ENCODE measurements at regions not wholly inside any gene's neighbourhood (a gene's known extent, or its start where the extent isn't known, plus 50 kb on each side); places are given as distances from the start of the nearest gene placed in this dataset.
A peak's percentile ranks its signal among the peaks of the same experiment; 100 is the strongest.

DNA sequence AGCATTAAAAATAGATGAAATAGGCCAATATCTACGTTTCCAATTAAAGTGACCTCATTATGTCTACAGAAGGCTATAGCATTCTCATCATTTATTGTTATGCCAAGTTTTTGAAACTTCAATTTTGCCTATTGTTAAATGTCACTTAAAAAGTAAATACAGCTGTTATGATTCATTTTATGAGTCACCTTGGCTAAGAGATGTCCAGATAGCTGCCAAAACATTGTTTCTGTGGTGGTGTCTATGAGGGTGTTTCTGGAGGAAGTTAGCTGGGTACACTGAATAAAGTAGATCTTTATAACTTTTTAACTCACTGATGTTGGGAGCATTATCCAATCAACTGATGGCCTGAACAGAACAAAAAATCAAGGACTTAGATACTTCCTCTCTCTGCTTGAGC lies 1209.7 kb upstream of the PCDH9 start:
- CTCF ChIA-PET, result no interaction called here
- DNase-seq (ENCODE audit: low read depth, low spot score) (peak; percentile 36), ATAC-seq (no peak)
- Histone ChIP-seq H3K27ac (ENCODE audit: low read length) (peak overlapping the region; percentile 51; the same call in 1 of the 2 replicates), H3K36me3 (ENCODE audit: control insufficient read depth, insufficient read depth, low read length) (no peaks in the 10 kb centered on the region), H3K4me1 (ENCODE audit: control insufficient read depth, insufficient read depth, low read length) (no peaks in the 10 kb centered on the region), H3K4me3 (ENCODE audit: low read depth in 2 of 2, low read length in 2 of 2) (no peak overlapping the region), H3K27me3 (ENCODE audit: control insufficient read depth, insufficient read depth, low read length) (no peaks in the 10 kb centered on the region), H3K9me3 (ENCODE audit: control insufficient read depth, insufficient read depth, low read depth, low read length) (no peaks in the 10 kb centered on the region)
- TF ChIP-seq CTCF (IDR thresholded peaks at IDR 0.05), result no peak
- no peak for TF ChIP-seq TCF7L2 (IDR thresholded peaks at IDR 0.05; ENCODE audit: low read depth, low read length)
- TF ChIP-seq POLR2AphosphoS5 (IDR thresholded peaks at IDR 0.05; ENCODE audit: low read depth, low read length), result peak; percentile 38; the same call in 1 of the 2 replicates
- no peak for TF ChIP-seq SIN3A (IDR thresholded peaks at IDR 0.05; ENCODE audit: borderline replicate concordance, insufficient read depth, low read depth, low read length)
- TF ChIP-seq, protein P1, sequence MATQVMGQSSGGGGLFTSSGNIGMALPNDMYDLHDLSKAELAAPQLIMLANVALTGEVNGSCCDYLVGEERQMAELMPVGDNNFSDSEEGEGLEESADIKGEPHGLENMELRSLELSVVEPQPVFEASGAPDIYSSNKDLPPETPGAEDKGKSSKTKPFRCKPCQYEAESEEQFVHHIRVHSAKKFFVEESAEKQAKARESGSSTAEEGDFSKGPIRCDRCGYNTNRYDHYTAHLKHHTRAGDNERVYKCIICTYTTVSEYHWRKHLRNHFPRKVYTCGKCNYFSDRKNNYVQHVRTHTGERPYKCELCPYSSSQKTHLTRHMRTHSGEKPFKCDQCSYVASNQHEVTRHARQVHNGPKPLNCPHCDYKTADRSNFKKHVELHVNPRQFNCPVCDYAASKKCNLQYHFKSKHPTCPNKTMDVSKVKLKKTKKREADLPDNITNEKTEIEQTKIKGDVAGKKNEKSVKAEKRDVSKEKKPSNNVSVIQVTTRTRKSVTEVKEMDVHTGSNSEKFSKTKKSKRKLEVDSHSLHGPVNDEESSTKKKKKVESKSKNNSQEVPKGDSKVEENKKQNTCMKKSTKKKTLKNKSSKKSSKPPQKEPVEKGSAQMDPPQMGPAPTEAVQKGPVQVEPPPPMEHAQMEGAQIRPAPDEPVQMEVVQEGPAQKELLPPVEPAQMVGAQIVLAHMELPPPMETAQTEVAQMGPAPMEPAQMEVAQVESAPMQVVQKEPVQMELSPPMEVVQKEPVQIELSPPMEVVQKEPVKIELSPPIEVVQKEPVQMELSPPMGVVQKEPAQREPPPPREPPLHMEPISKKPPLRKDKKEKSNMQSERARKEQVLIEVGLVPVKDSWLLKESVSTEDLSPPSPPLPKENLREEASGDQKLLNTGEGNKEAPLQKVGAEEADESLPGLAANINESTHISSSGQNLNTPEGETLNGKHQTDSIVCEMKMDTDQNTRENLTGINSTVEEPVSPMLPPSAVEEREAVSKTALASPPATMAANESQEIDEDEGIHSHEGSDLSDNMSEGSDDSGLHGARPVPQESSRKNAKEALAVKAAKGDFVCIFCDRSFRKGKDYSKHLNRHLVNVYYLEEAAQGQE (IDR thresholded peaks at IDR 0.05; ENCODE audit: insufficient read depth in 1 of 2, low read depth in 2 of 2, low read length in 1 of 2), result no peak
- in situ Hi-C loops (cut with HindIII; ENCODE audit: low pct_unique_long_range_greater_than_20kb, low sequenced_read_pairs), result no loop called here
- intact Hi-C loops (cut with micrococcal nuclease; ENCODE audit: unreplicated experiment), result no loop called here
- BruUV-seq (replicated peaks), result no TSS peak
- POLR2A ChIA-PET, result no interaction called here

GRCh38 chr13:68428292-68428691 lies 1198.2 kb upstream of the PCDH9 start:
- Histone ChIP-seq H3K9me3 (ENCODE audit: control insufficient read depth, insufficient read depth, low read depth, low read length) (no peaks in the 10 kb centered on the region), H3K36me3 (ENCODE audit: control insufficient read depth, insufficient read depth, low read length) (no peaks in the 10 kb centered on the region), H3K4me3 (ENCODE audit: low read depth in 2 of 2, low read length in 2 of 2) (no peak overlapping the region), H3K4me1 (ENCODE audit: control insufficient read depth, insufficient read depth, low read length) (no peaks in the 10 kb centered on the region), H3K27me3 (ENCODE audit: control insufficient read depth, insufficient read depth, low read length) (no peaks in the 10 kb centered on the region), H3K27ac (ENCODE audit: low read length) (no peak overlapping the region)
- no TSS peak for BruUV-seq (replicated peaks)
- CTCF ChIA-PET, result no interaction called here
- in situ Hi-C loops (cut with HindIII; ENCODE audit: low pct_unique_long_range_greater_than_20kb, low sequenced_read_pairs) (no loop called here), intact Hi-C loops (cut with micrococcal nuclease; ENCODE audit: unreplicated experiment) (no loop called here)
- DNase-seq (ENCODE audit: low read depth, low spot score) (no peak), ATAC-seq (no peak)
- POLR2A ChIA-PET, result no interaction called here
- TF ChIP-seq POLR2AphosphoS5 (IDR thresholded peaks at IDR 0.05; ENCODE audit: low read depth, low read length), result no peak

- ChIA-PET POLR2A (no interaction called here), CTCF (no interaction called here)
- H3K4me1 ChIP-seq (ENCODE audit: control insufficient read depth, insufficient read depth, low read length), result no peaks in the 10 kb centered on the region
- ATAC-seq (no peak), DNase-seq (ENCODE audit: low read depth, low spot score) (no peak)
- BruUV-seq (replicated peaks), result no TSS peak
- no peak overlapping the region for H3K27ac ChIP-seq (ENCODE audit: low read length)
- no peaks in the 10 kb centered on the region for H3K27me3 ChIP-seq (ENCODE audit: control insufficient read depth, insufficient read depth, low read length)
- in situ Hi-C loops (cut with HindIII; ENCODE audit: low pct_unique_long_range_greater_than_20kb, low sequenced_read_pairs), result no loop called here
- no peaks in the 10 kb centered on the region for H3K36me3 ChIP-seq (ENCODE audit: control insufficient read depth, insufficient read depth, low read length)
- no peak overlapping the region for H3K4me3 ChIP-seq (ENCODE audit: low read depth in 2 of 2, low read length in 2 of 2)
- no peak for TF ChIP-seq CTCF (IDR thresholded peaks at IDR 0.05)
- TF ChIP-seq POLR2AphosphoS5 (IDR thresholded peaks at IDR 0.05; ENCODE audit: low read depth, low read length), result no peak
- TF ChIP-seq, protein P1 (IDR thresholded peaks at IDR 0.05; ENCODE audit: insufficient read depth in 1 of 2, low read depth in 2 of 2, low read length in 1 of 2), result no peak
- no peak for TF ChIP-seq SIN3A (IDR thresholded peaks at IDR 0.05; ENCODE audit: borderline replicate concordance, insufficient read depth, low read depth, low read length)
- TF ChIP-seq TCF7L2 (IDR thresholded peaks at IDR 0.05; ENCODE audit: low read depth, low read length), result no peak
- no peaks in the 10 kb centered on the region for H3K9me3 ChIP-seq (ENCODE audit: control insufficient read depth, insufficient read depth, low read depth, low read length)
- intact Hi-C loops (cut with micrococcal nuclease; ENCODE audit: unreplicated experiment), result no loop called here
Measured at GRCh38 chr13:68417801-68418200, 1187.7 kb upstream of the PCDH9 start.
